ENCODE measurements at regions not wholly inside any gene's neighbourhood (a gene's known extent, or its start where the extent isn't known, plus 50 kb on each side); places are given as distances from the start of the nearest gene placed in this dataset.

DNA sequence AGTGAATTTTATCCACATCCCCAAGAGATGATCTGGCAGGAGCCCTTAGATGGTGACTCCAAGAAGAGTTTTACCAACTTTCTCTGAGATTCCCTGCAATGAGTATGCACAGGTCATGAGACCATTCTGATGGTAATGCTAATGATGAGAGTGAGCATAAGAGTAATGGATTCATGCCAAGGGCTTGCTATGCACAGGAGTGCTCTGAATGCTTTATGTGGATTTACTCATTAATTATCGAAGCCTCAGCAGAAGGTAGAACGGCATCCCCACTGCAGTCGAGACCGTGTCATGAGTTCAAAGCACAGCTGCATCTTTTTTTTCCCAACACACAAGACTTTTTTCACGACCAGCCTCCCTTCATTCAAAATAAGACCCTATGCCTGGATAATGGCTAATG, 355.0 kb downstream of the RAB28 start:
- BruUV-seq (replicated peaks), result no TSS peak
- no peak overlapping the region for H3K27ac ChIP-seq (ENCODE audit: insufficient read depth, low read length)

More for the DNA sequence above, 355.0 kb downstream of the RAB28 start:
- no peak overlapping the region for H4K5ac ChIP-seq (ENCODE audit: low read depth, low read length)
- H4K8ac ChIP-seq (ENCODE audit: low read depth in 2 of 2, low read length in 2 of 2), result no peak overlapping the region
- no peak overlapping the region for H3K9ac ChIP-seq (ENCODE audit: low read depth, low read length)
- no peak overlapping the region for H2AK9ac ChIP-seq (replicated peaks; ENCODE audit: low read depth, low read length, poor library complexity)
- ATAC-seq (ENCODE audit: low read depth), result no peak
- TF ChIP-seq, protein P1, sequence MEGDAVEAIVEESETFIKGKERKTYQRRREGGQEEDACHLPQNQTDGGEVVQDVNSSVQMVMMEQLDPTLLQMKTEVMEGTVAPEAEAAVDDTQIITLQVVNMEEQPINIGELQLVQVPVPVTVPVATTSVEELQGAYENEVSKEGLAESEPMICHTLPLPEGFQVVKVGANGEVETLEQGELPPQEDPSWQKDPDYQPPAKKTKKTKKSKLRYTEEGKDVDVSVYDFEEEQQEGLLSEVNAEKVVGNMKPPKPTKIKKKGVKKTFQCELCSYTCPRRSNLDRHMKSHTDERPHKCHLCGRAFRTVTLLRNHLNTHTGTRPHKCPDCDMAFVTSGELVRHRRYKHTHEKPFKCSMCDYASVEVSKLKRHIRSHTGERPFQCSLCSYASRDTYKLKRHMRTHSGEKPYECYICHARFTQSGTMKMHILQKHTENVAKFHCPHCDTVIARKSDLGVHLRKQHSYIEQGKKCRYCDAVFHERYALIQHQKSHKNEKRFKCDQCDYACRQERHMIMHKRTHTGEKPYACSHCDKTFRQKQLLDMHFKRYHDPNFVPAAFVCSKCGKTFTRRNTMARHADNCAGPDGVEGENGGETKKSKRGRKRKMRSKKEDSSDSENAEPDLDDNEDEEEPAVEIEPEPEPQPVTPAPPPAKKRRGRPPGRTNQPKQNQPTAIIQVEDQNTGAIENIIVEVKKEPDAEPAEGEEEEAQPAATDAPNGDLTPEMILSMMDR (conservative IDR thresholded peaks at IDR 0.05; ENCODE audit: low read depth, low read length), result no peak
- TF ChIP-seq BHLHE40 (IDR thresholded peaks at IDR 0.05; ENCODE audit: low read depth, low read length) (no peak), RAD21 (IDR thresholded peaks at IDR 0.05; ENCODE audit: low read length) (no peak), MAZ (IDR thresholded peaks at IDR 0.05; ENCODE audit: borderline replicate concordance, low read depth, low read length) (no peak), NFE2L2 (IDR thresholded peaks at IDR 0.05; ENCODE audit: low read depth, low read length) (no peak), POLR2A (IDR thresholded peaks at IDR 0.05; ENCODE audit: low read depth, low read length) (no peak), CHD1 (IDR thresholded peaks at IDR 0.05; ENCODE audit: low read depth, low read length) (no peak), RCOR1 (IDR thresholded peaks at IDR 0.05; ENCODE audit: insufficient replicate concordance, low read length) (no peak), SMC3 (IDR thresholded peaks at IDR 0.05; ENCODE audit: low read depth, low read length) (no peak), MAFK (IDR thresholded peaks at IDR 0.05; ENCODE audit: low read depth, low read length) (no peak), CEBPB (IDR thresholded peaks at IDR 0.05; ENCODE audit: low read depth, low read length) (no peak), MXI1 (IDR thresholded peaks at IDR 0.05; ENCODE audit: borderline replicate concordance, low read depth, low read length) (no peak), RFX5 (IDR thresholded peaks at IDR 0.05; ENCODE audit: low read depth, low read length) (no peak), FOS (IDR thresholded peaks at IDR 0.05; ENCODE audit: low read depth, low read length) (no peak)
- TF ChIP-seq, protein P2, sequence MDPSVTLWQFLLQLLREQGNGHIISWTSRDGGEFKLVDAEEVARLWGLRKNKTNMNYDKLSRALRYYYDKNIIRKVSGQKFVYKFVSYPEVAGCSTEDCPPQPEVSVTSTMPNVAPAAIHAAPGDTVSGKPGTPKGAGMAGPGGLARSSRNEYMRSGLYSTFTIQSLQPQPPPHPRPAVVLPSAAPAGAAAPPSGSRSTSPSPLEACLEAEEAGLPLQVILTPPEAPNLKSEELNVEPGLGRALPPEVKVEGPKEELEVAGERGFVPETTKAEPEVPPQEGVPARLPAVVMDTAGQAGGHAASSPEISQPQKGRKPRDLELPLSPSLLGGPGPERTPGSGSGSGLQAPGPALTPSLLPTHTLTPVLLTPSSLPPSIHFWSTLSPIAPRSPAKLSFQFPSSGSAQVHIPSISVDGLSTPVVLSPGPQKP (IDR thresholded peaks at IDR 0.05; ENCODE audit: borderline replicate concordance, low read depth, low read length), result no peak
- TF ChIP-seq, protein P3, sequence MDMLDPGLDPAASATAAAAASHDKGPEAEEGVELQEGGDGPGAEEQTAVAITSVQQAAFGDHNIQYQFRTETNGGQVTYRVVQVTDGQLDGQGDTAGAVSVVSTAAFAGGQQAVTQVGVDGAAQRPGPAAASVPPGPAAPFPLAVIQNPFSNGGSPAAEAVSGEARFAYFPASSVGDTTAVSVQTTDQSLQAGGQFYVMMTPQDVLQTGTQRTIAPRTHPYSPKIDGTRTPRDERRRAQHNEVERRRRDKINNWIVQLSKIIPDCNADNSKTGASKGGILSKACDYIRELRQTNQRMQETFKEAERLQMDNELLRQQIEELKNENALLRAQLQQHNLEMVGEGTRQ (IDR thresholded peaks at IDR 0.05; ENCODE audit: low read depth, low read length), result no peak
- intact Hi-C loops (cut with micrococcal nuclease), result no loop called here
- no peak overlapping the region for H3K4me3 ChIP-seq (ENCODE audit: insufficient read depth, low read depth, low read length)
- no peak overlapping the region for H2BK5ac ChIP-seq (ENCODE audit: low read depth, low read length, poor library complexity, severe bottlenecking)
- H3K36me3 ChIP-seq (ENCODE audit: control insufficient read depth, insufficient read depth, low read length), result no peaks in the 10 kb centered on the region
- H3K4me1 ChIP-seq (ENCODE audit: control insufficient read depth, insufficient read depth, low read length), result no peaks in the 10 kb centered on the region
- no peak for DNase-seq
- H4K20me1 ChIP-seq (ENCODE audit: insufficient read depth, low read length), result no peaks in the 10 kb centered on the region
- H3K27me3 ChIP-seq (ENCODE audit: control insufficient read depth, insufficient read depth, low read length), result no peaks in the 10 kb centered on the region
- H2BK20ac ChIP-seq (ENCODE audit: low read depth, low read length), result no peak overlapping the region
- 46% methylated on average over 4 of the region's 5 CpGs; no CpG with 5 or more reads in 1 of the 2 experiments for WGBS, 2 experiments (ENCODE audit: extremely low coverage in 2 of 2, insufficient read length in 1 of 2)
- H3K4me2 ChIP-seq (ENCODE audit: low read depth, low read length), result no peak overlapping the region
- no peak overlapping the region for H2BK15ac ChIP-seq (ENCODE audit: low read depth, low read length)
- no peak overlapping the region for H3K14ac ChIP-seq (replicated peaks; ENCODE audit: low read depth, low read length)
- ChIA-PET POLR2A (ENCODE audit: unreplicated experiment) (no interaction called here), CTCF (no interaction called here)
- in situ Hi-C loops (cut with MboI; ENCODE audit: low sequenced_read_pairs), result no loop called here
- no peak overlapping the region for H3K18ac ChIP-seq (ENCODE audit: low read depth, low read length)
- no peak overlapping the region for H3K23ac ChIP-seq (ENCODE audit: low read depth, low read length)
- peaks cover 12% of the 10 kb centered on the region for H3K9me3 ChIP-seq (ENCODE audit: control insufficient read depth, insufficient read depth, low read length)
- no peak overlapping the region for H3K4ac ChIP-seq (ENCODE audit: low read depth, low read length)
- H3K9me1 ChIP-seq (ENCODE audit: insufficient read depth, low read length), result no peaks in the 10 kb centered on the region
- H3K56ac ChIP-seq (ENCODE audit: extremely low read depth, insufficient read depth, low read length), result no peak overlapping the region
- no peak overlapping the region for H2AFZ ChIP-seq (replicated peaks; ENCODE audit: low read length, poor library complexity)
- H4K91ac ChIP-seq (ENCODE audit: insufficient read depth, low read depth, low read length), result no peak overlapping the region
- no peak overlapping the region for H2BK120ac ChIP-seq (ENCODE audit: low read depth, low read length)
- no peaks in the 10 kb centered on the region for H3K79me1 ChIP-seq (ENCODE audit: low read depth in 1 of 2, low read length in 2 of 2)
- no peak overlapping the region for H2AK5ac ChIP-seq (ENCODE audit: low read depth, low read length)
- dilution Hi-C loops (cut with HindIII; ENCODE audit: low sequenced_read_pairs, unreplicated experiment), result no loop called here
